HG03196 (cell line): ENCODE measurements at regions not wholly inside any gene's neighbourhood (a gene's known extent, or its start where the extent isn't known, plus 50 kb on each side); places are given as distances from the start of the nearest gene placed in this dataset.

Source experiments
- ATAC-seq: cut with Tn5 transposase; IDR thresholded peaks from one replicate; pipeline ENCODE4 v1.9.1; 2021; ENCODE audit not compliant: unreplicated experiment

- no peak for ATAC-seq
These were observed 221.9 kb downstream of the MRPL39 start for GRCh38 chr21:25385341-25385740.

GRCh38 chr21:25384782-25385181 is 222.5 kb downstream of the MRPL39 start:
- no peak for ATAC-seq

GRCh38 chr21:25383545-25383944 is 223.7 kb downstream of the MRPL39 start:
- ATAC-seq = no peak

GRCh38 chr21:25381936-25382452 is 225.3 kb downstream of the MRPL39 start:
- no peak for ATAC-seq

- ATAC-seq = no peak
These were observed 231.6 kb downstream of the MRPL39 start for GRCh38 chr21:25375675-25376074.

GRCh38 chr21:25373126-25374082 is 233.9 kb downstream of the MRPL39 start:
- ATAC-seq = no peak

GRCh38 chr21:25371841-25372425 is 235.3 kb downstream of the MRPL39 start:
- ATAC-seq = no peak

- no peak for ATAC-seq
These were observed 237.0 kb downstream of the MRPL39 start for GRCh38 chr21:25370311-25370744.

- ATAC-seq = no peak
These were observed 237.6 kb downstream of the MRPL39 start for GRCh38 chr21:25369524-25370300.

- ATAC-seq = no peak
These were observed 238.8 kb downstream of the MRPL39 start for GRCh38 chr21:25368531-25368930.

- ATAC-seq = no peak
These were observed 241.2 kb downstream of the MRPL39 start for GRCh38 chr21:25366116-25366515.

- no peak for ATAC-seq
These were observed 244.7 kb downstream of the MRPL39 start for GRCh38 chr21:25362375-25363267.

GRCh38 chr21:25361765-25362164 is 245.5 kb downstream of the MRPL39 start:
- no peak for ATAC-seq

GRCh38 chr21:25361097-25361496 is 246.2 kb downstream of the MRPL39 start:
- ATAC-seq = no peak

GRCh38 chr21:25360593-25360992 is 246.7 kb downstream of the MRPL39 start:
- no peak for ATAC-seq

- no peak for ATAC-seq
These were observed 247.6 kb downstream of the MRPL39 start for GRCh38 chr21:25359724-25360123.

GRCh38 chr21:25350056-25350455 is 257.2 kb downstream of the MRPL39 start:
- no peak for ATAC-seq

GRCh38 chr21:25343774-25344545 is 263.3 kb downstream of the MRPL39 start:
- no peak for ATAC-seq

GRCh38 chr21:25342816-25343215 is 264.5 kb downstream of the MRPL39 start:
- no peak for ATAC-seq

GRCh38 chr21:25341981-25342380 is 265.3 kb downstream of the MRPL39 start:
- no peak for ATAC-seq
